Endothelial cell of umbilical vein (primary cell): ENCODE measurements at regions not wholly inside any gene's neighbourhood (a gene's known extent, or its start where the extent isn't known, plus 50 kb on each side); places are given as distances from the start of the nearest gene placed in this dataset.
"Not testable (repeated sequence)": the region's sequence is repeated elsewhere in the genome, so short reads cannot be mapped to it uniquely, and the experiment has no call there.

Source experiments
- BruUV-seq: library from RNA; stranded (reverse); fragments of 400-500 nt; replicated peaks from 2 replicates; lab custom pipeline; 2021; lab: Mats Ljungman, UMichigan
- CTCF ChIA-PET: fragments of 300-600, 350-600 bp; sonication (Branson Sonifier 250); formaldehyde crosslinking; loops from one replicate; lab custom pipeline; 2021; ENCODE audit warnings: antibody characterized with exemption, inconsistent platforms; lab: Charles Lee
- POLR2A ChIA-PET: fragments of 300-600, 350-600 bp; sonication (Branson Sonifier 250); formaldehyde crosslinking; loops from one replicate; lab custom pipeline; 2021; ENCODE audit warnings: antibody characterized with exemption, inconsistent platforms; lab: Charles Lee
- DNase-seq: peaks from one replicate; pipeline ENCODE4 v3.0.0-alpha.2; 2011; ENCODE audit warnings: low read depth, low spot score
- FAIRE-seq: peaks from 2 replicates; lab custom pipeline; 2011; peaks lifted over from hg19 to GRCh38; lab: Jason Lieb, UNC
- H2AFZ ChIP-seq: 2 replicates; pipeline ENCODE4 v1.6.0; 2012; ENCODE audit warnings: low read depth, low read length, control low read depth, inconsistent platforms
- H3K27ac ChIP-seq: 2 replicates; pipeline ENCODE4 v1.5.1; 2011; ENCODE audit warnings: low read depth, mild to moderate bottlenecking, control low read depth, low read length, moderate library complexity; ENCODE audit not compliant: insufficient read depth
- H3K27me3 ChIP-seq, 2 experiments: 2 replicates each; pipeline versions ENCODE4 v1.6.0 to v1.6.1; 2011; ENCODE audit warnings: low read length in 2 of 2, mixed read lengths in 1 of 2; ENCODE audit not compliant: control insufficient read depth in 2 of 2, insufficient read depth in 2 of 2
- H3K36me3 ChIP-seq, 2 experiments: 2 replicates in 1 of 2; 3 replicates in 1 of 2; pipeline ENCODE4 v1.5.1; 2011; ENCODE audit warnings: low read length in 2 of 2, mild to moderate bottlenecking in 1 of 2, moderate library complexity in 1 of 2; ENCODE audit not compliant: control insufficient read depth in 2 of 2, insufficient read depth in 2 of 2; ENCODE audit errors: extremely low read depth in 1 of 2
- H3K4me1 ChIP-seq: 3 replicates; pipeline ENCODE4 v1.5.1; 2011; ENCODE audit warnings: mild to moderate bottlenecking, low read length; ENCODE audit not compliant: control insufficient read depth, insufficient read depth; ENCODE audit errors: extremely low read depth
- H3K4me2 ChIP-seq: 2 replicates; pipeline ENCODE4 v1.6.1; 2011; ENCODE audit warnings: low read length, control low read depth, mixed read lengths; ENCODE audit not compliant: insufficient read depth
- H3K4me3 ChIP-seq, 3 experiments: fragments of 200-600 bp in 1 of 3; sonication (generic), shearing (Covaris generic) in 1 of 3; replicated peaks in 1 of 3; 2 replicates each; pipeline ENCODE4 v1.5.1; 2011 to 2016; ENCODE audit warnings: control low read depth in 3 of 3, low read length in 3 of 3, mild to moderate bottlenecking in 2 of 3, inconsistent platforms in 1 of 3, low read depth in 1 of 3, moderate library complexity in 1 of 3; ENCODE audit not compliant: insufficient read depth in 1 of 3
- H3K79me2 ChIP-seq: 2 replicates; pipeline ENCODE4 v1.6.0; 2012; ENCODE audit warnings: low read length, inconsistent platforms; ENCODE audit not compliant: control insufficient read depth, insufficient read depth
- H3K9ac ChIP-seq: replicated peaks from 2 replicates; pipeline ENCODE3; 2011; ENCODE audit warnings: low read length, control low read depth; ENCODE audit not compliant: insufficient read depth; ENCODE audit errors: extremely low read depth
- H3K9me1 ChIP-seq: replicated peaks from 3 replicates; pipeline ENCODE4 v1.6.0; 2011; ENCODE audit warnings: mild to moderate bottlenecking, low read length; ENCODE audit not compliant: control insufficient read depth, insufficient read depth; ENCODE audit errors: extremely low read depth
- H3K9me3 ChIP-seq: replicated peaks from 2 replicates; pipeline ENCODE4 v1.5.1; 2012; ENCODE audit warnings: low read length, inconsistent platforms; ENCODE audit not compliant: control insufficient read depth, insufficient read depth
- H4K20me1 ChIP-seq: replicated peaks from 2 replicates; pipeline ENCODE3; 2011; ENCODE audit warnings: mild to moderate bottlenecking, low read length; ENCODE audit not compliant: control insufficient read depth, insufficient read depth; ENCODE audit errors: extremely low read depth
- CTCF ChIP-seq, 2 donors: IDR thresholded peaks; 1 replicate in 1 of 2; 2 replicates in 1 of 2; pipeline ENCODE4 v1.5.1; 2011; ENCODE audit warnings: low read length in 2 of 2, mild to moderate bottlenecking in 2 of 2, moderate library complexity in 2 of 2, control low read depth in 1 of 2, inconsistent platforms in 1 of 2, low read depth in 1 of 2; ENCODE audit not compliant: insufficient read depth in 1 of 2; ENCODE audit errors: extremely low read depth in 1 of 2
- EZH2 ChIP-seq: IDR thresholded peaks from 2 replicates; pipeline ENCODE4 v1.6.1; 2012; ENCODE audit warnings: borderline replicate concordance, low read depth, mild to moderate bottlenecking, moderate library complexity, low read length, inconsistent platforms; ENCODE audit not compliant: severe bottlenecking
- FOS ChIP-seq: IDR thresholded peaks from 2 replicates; pipeline ENCODE4 v1.6.1; 2011; ENCODE audit warnings: mild to moderate bottlenecking, low read length, moderate library complexity, borderline replicate concordance; ENCODE audit not compliant: insufficient read depth
- GATA2 ChIP-seq: IDR thresholded peaks from 2 replicates; pipeline ENCODE4 v1.7.0; 2011; ENCODE audit warnings: low read depth, mild to moderate bottlenecking, moderate library complexity, mixed read lengths, low read length; ENCODE audit not compliant: insufficient read length, insufficient read depth
- JUN ChIP-seq: IDR thresholded peaks from 2 replicates; pipeline ENCODE4 v1.6.1; 2011; ENCODE audit warnings: borderline replicate concordance, low read depth; ENCODE audit not compliant: insufficient read length, insufficient read depth
- MAX ChIP-seq: IDR thresholded peaks from 2 replicates; pipeline ENCODE4 v1.6.1; 2011; ENCODE audit not compliant: insufficient read depth, insufficient read length
- MYC ChIP-seq: IDR thresholded peaks from one replicate; pipeline ENCODE4 v1.6.1; 2011; ENCODE audit warnings: mild to moderate bottlenecking, low read depth, low read length
- POLR2A ChIP-seq: IDR thresholded peaks from 2 replicates; pipeline ENCODE4 v1.6.1; 2012; ENCODE audit warnings: low read depth, mild to moderate bottlenecking, control low read depth, low read length
- POLR2AphosphoS5 ChIP-seq: IDR thresholded peaks from 2 replicates; pipeline ENCODE4 v1.6.1; 2012; ENCODE audit warnings: low read depth, mild to moderate bottlenecking, control low read depth, low read length, moderate library complexity; ENCODE audit not compliant: insufficient read depth
- dilution Hi-C: fragments of 300-500 bp; cut with MboI; formaldehyde crosslinking; loops from one replicate; pipeline ENCODE4 v1.15.0; 2019; ENCODE audit warnings: low sequenced_read_pairs; ENCODE audit not compliant: extremely low pct_ligation_motif_present
- intact Hi-C: fragments of 100-400 bp; cut with micrococcal nuclease; formaldehyde crosslinking; loops from one replicate; pipeline ENCODE4 v1.10.0; 2022

- DNase-seq, H3K9me1 ChIP-seq, H2AFZ ChIP-seq, H3K27ac ChIP-seq, H4K20me1 ChIP-seq, H3K9me3 ChIP-seq, H3K9ac ChIP-seq, H3K79me2 ChIP-seq, BruUV-seq, dilution Hi-C loops, CTCF ChIA-PET, H3K4me2 ChIP-seq, FAIRE-seq, POLR2A ChIA-PET, intact Hi-C loops, H3K4me3 ChIP-seq, H3K27me3 ChIP-seq, H3K4me1 ChIP-seq, H3K36me3 ChIP-seq: not testable (repeated sequence)
Observed at GRCh38 chrX:139376547-139376946, 154.0 kb upstream of the F9 start.

GRCh38 chrX:139360356-139360755, 170.2 kb upstream of the F9 start:
- Histone ChIP-seq H3K9me3 (no peaks in the 10 kb centered on the region), H3K9me1 (no peaks in the 10 kb centered on the region), H3K27ac (no peak overlapping the region), H3K27me3 (no peaks in the 10 kb centered on the region), H3K4me2 (no peak overlapping the region), H3K79me2 (no peaks in the 10 kb centered on the region), H2AFZ (no peak overlapping the region), H3K36me3 (no peaks in the 10 kb centered on the region), H3K4me3 (no peak overlapping the region), H3K9ac (no peak overlapping the region), H4K20me1 (no peaks in the 10 kb centered on the region), H3K4me1 (no peaks in the 10 kb centered on the region)
- TF ChIP-seq GATA2 (no peak), MYC (no peak), FOS (no peak), JUN (no peak), POLR2AphosphoS5 (no peak), EZH2 (no peak), POLR2A (no peak), MAX (no peak), CTCF (IDR thresholded peaks at IDR 0.05; ENCODE audit: extremely low read depth in 1 of 2, insufficient read depth in 1 of 2, low read depth in 1 of 2, low read length in 2 of 2) (no peak)
- CTCF ChIA-PET: no interaction called here
- FAIRE-seq: no peak
- dilution Hi-C loops: no loop called here
- BruUV-seq: no TSS peak
- POLR2A ChIA-PET: no interaction called here
- intact Hi-C loops: no loop called here
- DNase-seq: no peak

- H3K9ac ChIP-seq, H3K79me2 ChIP-seq, DNase-seq, H4K20me1 ChIP-seq, H3K36me3 ChIP-seq, H3K27me3 ChIP-seq, H3K9me1 ChIP-seq, H3K4me2 ChIP-seq, H3K4me3 ChIP-seq, FAIRE-seq, H3K9me3 ChIP-seq, H3K4me1 ChIP-seq, H3K27ac ChIP-seq, BruUV-seq, dilution Hi-C loops, CTCF ChIA-PET, intact Hi-C loops, POLR2A ChIA-PET, H2AFZ ChIP-seq: not testable (repeated sequence)
Observed at GRCh38 chrX:139342594-139342991, 187.9 kb upstream of the F9 start.
